ENCODE measurements at regions not wholly inside any gene's neighbourhood (a gene's known extent, or its start where the extent isn't known, plus 50 kb on each side); places are given as distances from the start of the nearest gene placed in this dataset.
"Not testable (repeated sequence)": the region's sequence is repeated elsewhere in the genome, so short reads cannot be mapped to it uniquely, and the experiment has no call there.

DNA sequence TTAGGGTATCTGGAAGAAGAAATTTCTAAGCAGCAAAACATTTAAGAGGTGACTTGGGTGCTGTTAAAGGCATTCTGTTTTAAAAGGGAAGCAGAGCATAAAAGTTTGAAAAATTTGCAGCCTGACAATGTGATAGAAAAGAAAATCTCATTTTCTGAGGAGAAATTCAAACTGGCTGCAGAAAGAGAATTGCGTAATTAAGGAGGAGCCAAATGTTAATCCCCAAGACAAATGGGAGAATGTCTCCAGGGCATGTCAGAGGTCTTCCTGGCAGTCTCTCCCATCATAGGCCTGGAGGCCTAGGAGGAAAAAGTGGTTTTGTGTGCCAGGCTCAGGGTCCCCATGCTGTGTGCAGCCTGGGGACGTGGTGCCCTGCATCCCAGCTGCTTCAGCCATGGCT, 230.6 kb downstream of the TAF11L14 start:
- TF ChIP-seq CTCF, POLR2A (IDR thresholded peaks at IDR 0.05): not testable (repeated sequence)

All from vagina (tissue), 2 donors.